HG03571 (cell line): ENCODE measurements at regions not wholly inside any gene's neighbourhood (a gene's known extent, or its start where the extent isn't known, plus 50 kb on each side); places are given as distances from the start of the nearest gene placed in this dataset.
"Not testable (repeated sequence)": the region's sequence is repeated elsewhere in the genome, so short reads cannot be mapped to it uniquely, and the experiment has no call there.

Experiments
- ATAC-seq: cut with Tn5 transposase; IDR thresholded peaks from one replicate; pipeline ENCODE4 v1.9.1; 2021; ENCODE audit not compliant: unreplicated experiment

DNA sequence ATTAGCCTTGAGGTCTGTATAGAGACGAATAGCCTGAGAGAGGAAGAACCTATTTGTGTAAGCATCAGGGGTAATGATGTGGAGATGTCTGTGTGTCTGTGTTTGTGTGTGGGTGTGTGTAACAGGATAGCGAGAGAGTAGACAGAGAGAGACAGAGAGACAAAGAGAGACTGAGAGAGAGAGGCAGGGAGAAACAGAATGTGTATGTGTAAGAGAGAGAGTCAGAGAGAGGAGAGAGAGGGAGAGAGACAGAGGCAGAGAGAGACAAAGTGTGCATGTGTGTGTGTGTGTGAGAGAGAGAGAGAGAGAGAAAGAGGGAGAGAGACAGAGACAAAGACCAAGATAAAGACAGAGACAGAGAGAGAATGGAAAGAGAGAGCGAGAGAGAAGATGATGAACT lies 396.1 kb downstream of the PAX1 start:
- no peak for ATAC-seq

GRCh38 chr20:22100686-22101085 lies 395.2 kb downstream of the PAX1 start:
- ATAC-seq, result no peak

GRCh38 chr20:22099348-22099747 lies 393.9 kb downstream of the PAX1 start:
- no peak for ATAC-seq

GRCh38 chr20:22098511-22098910 lies 393.0 kb downstream of the PAX1 start:
- ATAC-seq, result no peak

DNA sequence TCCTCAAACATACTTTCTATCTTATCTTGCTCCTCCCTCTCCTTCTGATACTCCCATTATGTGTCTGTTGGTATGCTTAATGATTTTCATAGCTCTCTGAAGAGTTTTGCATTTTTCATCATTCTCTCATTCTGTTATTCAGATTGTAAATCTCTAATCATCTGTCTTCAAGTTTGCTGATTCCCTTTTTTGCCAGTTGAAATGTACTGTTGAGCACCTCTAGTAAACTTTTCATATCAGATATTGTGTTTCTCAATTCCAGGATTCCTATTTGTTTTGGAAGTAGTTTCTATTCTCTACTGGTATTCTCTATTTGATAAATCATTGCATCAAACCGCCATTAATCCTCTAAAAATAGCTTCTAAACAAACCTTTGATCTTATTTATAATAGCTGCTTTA lies 387.7 kb downstream of the PAX1 start:
- no peak for ATAC-seq

- ATAC-seq, result no peak
Observed at GRCh38 chr20:22088882-22089281, 383.4 kb downstream of the PAX1 start.

GRCh38 chr20:22080985-22081384 lies 375.5 kb downstream of the PAX1 start:
- ATAC-seq, result no peak

- no peak for ATAC-seq
Observed at GRCh38 chr20:22074635-22075034, 369.2 kb downstream of the PAX1 start.

- no peak for ATAC-seq
Observed at GRCh38 chr20:22071841-22072240, 366.4 kb downstream of the PAX1 start.

GRCh38 chr20:22070610-22071058 lies 365.2 kb downstream of the PAX1 start:
- no peak for ATAC-seq

DNA sequence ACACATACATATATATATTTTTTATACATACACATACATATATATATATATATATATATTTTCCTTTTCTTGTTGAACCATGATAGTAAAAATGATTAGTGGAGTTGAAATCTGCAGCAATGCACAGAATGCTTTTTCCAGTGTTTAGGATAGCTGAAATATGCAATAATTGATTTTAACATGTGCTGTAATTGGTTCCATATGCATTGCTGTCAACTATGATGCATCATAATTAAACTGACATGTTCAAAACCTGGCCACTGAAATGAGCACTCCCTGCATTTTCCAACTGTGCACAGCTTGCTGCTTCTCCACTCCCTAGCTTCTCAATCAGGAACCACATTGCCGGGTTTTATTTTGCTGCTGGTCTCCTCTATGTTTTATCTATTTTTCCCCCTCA lies 358.3 kb downstream of the PAX1 start:
- ATAC-seq, result no peak

DNA sequence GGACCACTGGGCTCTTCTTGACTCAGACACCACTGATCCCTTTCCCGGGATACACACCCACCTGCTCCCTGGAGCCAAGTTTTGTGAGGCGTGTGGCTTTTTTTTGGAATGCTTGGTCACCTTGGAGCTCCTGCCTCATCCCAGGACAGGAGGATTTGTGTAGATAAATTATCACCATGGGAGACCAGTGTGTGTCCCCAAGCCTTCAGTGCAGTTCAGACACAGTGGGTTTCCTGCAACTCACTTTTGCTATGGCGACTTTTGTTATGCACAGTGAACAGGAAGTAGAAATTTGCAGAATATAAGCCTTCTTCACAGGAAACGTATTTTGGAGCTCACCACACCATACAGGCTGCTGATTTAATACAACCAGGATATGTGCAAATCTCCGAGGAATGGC lies 357.4 kb downstream of the PAX1 start:
- ATAC-seq, result no peak

GRCh38 chr20:22060610-22061009 lies 355.1 kb downstream of the PAX1 start:
- ATAC-seq, result no peak

DNA sequence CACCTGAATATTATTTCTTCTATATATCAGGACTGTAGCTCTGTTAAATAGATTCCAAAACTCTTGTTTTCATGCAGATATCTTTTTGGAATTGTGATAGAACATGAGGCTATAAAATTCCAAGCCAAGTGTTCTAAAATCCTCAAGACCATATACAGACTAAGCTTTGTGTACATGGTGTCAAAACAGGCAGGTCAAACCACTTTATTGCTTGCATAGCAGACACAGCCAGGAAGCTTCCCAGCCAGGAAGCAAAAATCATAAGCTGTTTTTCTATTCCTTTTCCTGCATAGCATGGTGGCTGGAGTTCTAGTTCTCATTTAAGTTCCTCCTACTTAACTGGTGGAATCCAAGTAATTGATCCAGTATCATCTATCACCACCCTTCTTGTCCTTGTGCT lies 353.3 kb downstream of the PAX1 start:
- no peak for ATAC-seq

- no peak for ATAC-seq
Observed at GRCh38 chr20:22055981-22056380, 350.5 kb downstream of the PAX1 start.

DNA sequence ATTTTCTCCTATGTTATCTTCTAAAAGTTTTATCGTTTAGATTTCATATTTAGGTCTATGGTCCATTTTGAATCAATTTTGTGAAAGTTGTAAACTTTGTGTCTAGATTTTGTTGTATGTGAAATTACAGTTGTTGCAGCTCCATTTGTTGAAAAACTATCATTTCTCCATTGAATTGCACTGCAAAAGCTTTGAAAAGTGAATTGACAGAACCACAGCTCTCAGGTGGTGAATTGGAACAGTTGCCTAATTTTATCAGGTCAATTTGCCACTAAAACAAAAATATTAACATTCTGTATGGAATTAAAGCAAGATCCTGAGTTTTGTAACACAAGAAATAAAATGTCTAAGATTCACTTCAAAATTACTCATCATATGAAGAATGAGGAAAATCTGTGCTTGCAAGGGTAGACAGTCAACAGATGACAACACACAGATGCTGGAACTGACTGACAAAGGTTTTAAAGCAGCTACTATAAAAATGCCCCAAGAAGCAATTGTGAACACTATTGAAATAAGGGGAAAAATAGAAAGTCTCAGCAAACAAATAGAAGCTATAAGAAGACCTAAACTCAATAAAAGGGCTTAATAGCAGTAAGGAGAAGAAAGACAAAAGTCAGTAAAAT lies 346.7 kb downstream of the PAX1 start:
- ATAC-seq, result no peak

DNA sequence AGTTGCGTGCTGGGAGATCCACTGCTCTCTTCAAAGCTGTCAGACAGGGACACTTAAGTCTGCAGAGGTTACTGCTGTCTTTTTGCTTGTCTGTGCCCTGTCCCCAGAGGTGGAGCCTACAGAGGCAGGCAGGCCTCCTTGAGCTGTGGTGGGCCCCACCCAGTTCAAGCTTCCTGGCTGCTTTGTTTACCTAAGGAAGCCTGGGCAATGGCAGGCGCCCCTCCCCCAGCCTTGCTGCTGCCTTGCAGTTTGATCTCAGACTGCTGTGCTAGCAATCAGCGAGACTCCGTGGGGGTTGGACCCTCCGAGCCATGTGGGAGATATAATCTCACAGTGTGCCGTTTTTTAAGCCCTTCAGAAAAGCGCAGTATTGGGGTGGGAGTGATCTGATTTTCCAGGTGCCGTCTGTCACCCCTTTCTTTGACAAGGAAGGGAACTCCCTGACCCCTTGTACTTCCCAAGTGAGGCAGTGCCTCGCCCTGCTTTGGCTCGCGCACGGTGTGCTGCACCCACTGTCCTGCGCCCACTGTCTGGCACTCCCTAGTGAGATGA lies 340.6 kb downstream of the PAX1 start:
- not testable (repeated sequence) for ATAC-seq

DNA sequence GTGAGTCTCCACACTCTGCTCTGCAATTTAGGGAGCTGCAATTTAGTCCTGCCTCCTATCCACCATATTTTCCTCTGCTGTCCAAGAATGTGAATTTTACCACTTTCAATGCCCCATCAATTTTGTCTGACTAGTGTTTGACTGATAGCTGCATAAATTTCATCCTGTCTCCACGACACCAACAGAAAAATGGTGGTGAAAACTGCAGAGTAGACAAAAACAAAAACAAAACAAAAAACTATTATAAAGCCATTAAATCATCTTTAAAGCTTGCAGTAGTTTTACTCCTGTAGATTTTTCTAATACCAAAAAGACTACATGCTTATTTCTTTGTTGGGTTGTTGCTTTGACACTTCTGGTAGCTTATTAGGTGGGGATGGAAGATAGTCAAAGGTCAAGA lies 322.0 kb downstream of the PAX1 start:
- ATAC-seq, result no peak

- no peak for ATAC-seq
Observed at GRCh38 chr20:22020201-22020600, 314.7 kb downstream of the PAX1 start.

GRCh38 chr20:22008456-22008855 lies 303.0 kb downstream of the PAX1 start:
- no peak for ATAC-seq

GRCh38 chr20:22006306-22006705 lies 300.8 kb downstream of the PAX1 start:
- ATAC-seq, result no peak

GRCh38 chr20:22005535-22005934 lies 300.1 kb downstream of the PAX1 start:
- no peak for ATAC-seq

DNA sequence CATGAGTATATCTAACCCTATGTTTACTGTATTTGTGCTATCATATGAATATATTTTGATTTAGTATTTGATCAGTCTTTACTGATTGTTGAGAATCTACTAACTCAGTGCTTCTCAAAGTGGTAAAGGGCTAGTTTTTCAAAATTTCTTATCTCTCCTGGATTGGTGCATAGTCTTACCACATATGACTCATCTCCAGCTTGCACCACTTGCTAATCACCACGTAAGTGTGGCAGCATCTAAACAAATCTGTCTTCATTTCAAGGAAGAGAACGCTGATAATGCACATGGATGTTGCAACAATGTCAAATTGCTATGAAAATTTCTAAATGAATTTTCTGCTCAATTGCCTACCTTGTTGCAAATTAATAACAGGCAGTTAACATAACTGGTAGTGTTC lies 299.5 kb downstream of the PAX1 start:
- no peak for ATAC-seq
